AG09309 (cell line): ENCODE measurements at regions not wholly inside any gene's neighbourhood (a gene's known extent, or its start where the extent isn't known, plus 50 kb on each side); places are given as distances from the start of the nearest gene placed in this dataset.
A peak's percentile ranks its signal among the peaks of the same experiment; 100 is the strongest.

Experiments used
- DNase-seq: peaks from one replicate; pipeline ENCODE4 v3.0.0-alpha.2; 2010; ENCODE audit warnings: low read depth
- H3K4me3 ChIP-seq: 2 replicates; pipeline ENCODE4 v1.5.1; 2011; ENCODE audit warnings: mild to moderate bottlenecking, low read depth, low read length, moderate library complexity; ENCODE audit not compliant: control insufficient read depth
- CTCF ChIP-seq: IDR thresholded peaks from 2 replicates; pipeline ENCODE4 v1.5.1; 2011; ENCODE audit warnings: mild to moderate bottlenecking, low read depth, low read length, inconsistent platforms; ENCODE audit not compliant: insufficient read depth, control insufficient read depth; ENCODE audit errors: missing control alignments

DNA sequence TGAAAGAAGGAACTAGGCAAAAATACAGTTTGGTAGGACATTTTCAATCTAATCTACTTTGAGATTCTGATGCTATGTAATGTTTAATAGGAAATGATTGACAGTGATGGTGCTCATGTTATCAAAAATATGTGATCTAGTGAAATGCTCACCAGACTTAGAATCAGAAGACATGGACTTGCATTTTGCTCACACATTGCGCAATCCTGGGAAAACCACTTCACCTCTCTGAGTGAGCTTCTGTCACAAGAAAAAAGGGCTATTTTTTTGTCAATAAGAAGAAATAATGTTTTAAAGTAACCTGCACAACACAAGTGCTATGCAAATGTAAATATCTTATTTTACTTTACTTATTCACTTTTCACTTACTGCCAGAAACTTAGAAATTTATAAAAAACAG lies 380.9 kb upstream of the HTR2A start:
- no peak for TF ChIP-seq CTCF
- no peak for DNase-seq
- H3K4me3 ChIP-seq, result no peak overlapping the region

- TF ChIP-seq CTCF, result no peak
- DNase-seq, result no peak
- H3K4me3 ChIP-seq, result no peak overlapping the region
These were observed 371.4 kb upstream of the HTR2A start for GRCh38 chr13:47268270-47268669.

DNA sequence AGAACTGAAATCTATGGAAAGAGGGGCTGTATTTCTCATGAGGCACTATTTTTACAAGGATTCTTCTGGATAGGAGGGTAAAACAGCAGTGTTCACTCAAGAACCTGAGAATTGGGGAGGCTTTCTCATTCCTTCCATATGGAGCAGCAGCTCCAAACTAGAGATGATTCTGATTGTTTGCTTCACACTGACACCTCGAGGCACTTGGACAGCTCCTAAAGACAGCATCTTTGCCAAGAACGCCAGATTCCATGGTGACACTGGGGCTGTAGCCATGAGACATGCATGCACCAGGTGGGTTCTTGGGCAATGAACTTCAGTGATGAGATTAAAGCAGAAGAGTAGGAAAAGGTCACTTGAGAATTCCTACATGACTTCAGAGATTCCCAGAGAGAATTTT lies 361.5 kb upstream of the HTR2A start:
- no peak for DNase-seq
- no peak overlapping the region for H3K4me3 ChIP-seq
- no peak for TF ChIP-seq CTCF

- no peak overlapping the region for H3K4me3 ChIP-seq
- peak; percentile 67 for DNase-seq
- TF ChIP-seq CTCF, result no peak
These were observed 359.8 kb upstream of the HTR2A start for GRCh38 chr13:47256618-47257017.

- no peak for TF ChIP-seq CTCF
- no peak overlapping the region for H3K4me3 ChIP-seq
- DNase-seq, result no peak
These were observed 355.8 kb upstream of the HTR2A start for GRCh38 chr13:47252627-47253026.

DNA sequence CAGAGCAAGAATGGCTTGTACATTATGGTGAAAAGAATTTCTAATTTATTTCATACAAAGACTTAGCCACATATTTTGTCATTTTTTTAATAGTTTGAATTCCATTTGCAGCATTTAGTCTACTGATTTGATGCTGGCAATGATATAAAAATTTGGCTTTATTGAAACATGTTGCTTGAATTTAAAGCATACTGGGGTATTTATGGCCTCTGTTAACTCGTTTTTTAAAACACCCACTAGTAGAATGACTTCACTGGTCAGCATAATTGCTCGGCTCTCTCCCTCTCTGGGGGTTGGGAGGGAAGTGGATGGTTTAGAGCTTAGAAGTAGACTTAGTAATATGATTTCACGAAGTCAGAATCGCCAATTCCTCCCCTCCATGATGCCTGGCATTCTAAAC lies 354.9 kb upstream of the HTR2A start:
- TF ChIP-seq CTCF, result no peak
- DNase-seq, result peak; percentile 41
- H3K4me3 ChIP-seq, result no peak overlapping the region

- no peak overlapping the region for H3K4me3 ChIP-seq
- DNase-seq, result peak; percentile 65
- no peak for TF ChIP-seq CTCF
These were observed 353.3 kb upstream of the HTR2A start for GRCh38 chr13:47250146-47250545.
